ENCODE measurements at regions not wholly inside any gene's neighbourhood (a gene's known extent, or its start where the extent isn't known, plus 50 kb on each side); places are given as distances from the start of the nearest gene placed in this dataset.

DNA sequence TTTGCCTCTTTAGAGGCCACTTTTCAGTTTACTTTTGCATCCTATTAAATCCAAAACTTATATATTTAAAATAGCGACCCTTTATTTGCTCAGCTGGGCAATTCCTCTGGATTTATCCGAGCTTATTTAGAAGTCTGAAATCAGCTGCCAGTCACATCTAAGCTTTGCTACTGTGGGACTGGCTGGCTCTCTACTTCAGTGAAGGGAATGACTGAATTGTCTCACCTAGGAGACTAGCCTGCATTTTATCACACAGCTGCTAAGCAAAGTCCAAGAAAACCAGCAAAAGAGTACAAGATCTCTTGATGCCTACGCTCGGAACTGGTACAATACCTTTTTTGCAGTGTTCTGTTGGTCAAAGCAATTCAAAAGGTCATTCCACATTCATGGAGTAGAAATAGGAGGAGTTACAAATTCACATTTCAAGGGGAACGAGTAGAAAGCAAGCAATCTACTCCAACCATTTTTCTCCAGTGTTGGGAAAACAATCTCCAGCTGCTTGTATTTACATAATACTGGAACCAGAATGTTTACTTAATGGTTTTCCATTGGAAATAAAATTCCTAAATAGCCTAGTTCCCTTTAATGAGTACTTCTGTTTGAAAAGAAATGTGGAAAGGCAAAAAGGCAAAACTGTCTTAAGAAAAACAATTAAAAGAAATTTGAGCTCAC lies 160.2 kb downstream of the MAGEB5 start:
- DNase-seq (ENCODE audit: low read depth, low spot score), result no peak

DNA sequence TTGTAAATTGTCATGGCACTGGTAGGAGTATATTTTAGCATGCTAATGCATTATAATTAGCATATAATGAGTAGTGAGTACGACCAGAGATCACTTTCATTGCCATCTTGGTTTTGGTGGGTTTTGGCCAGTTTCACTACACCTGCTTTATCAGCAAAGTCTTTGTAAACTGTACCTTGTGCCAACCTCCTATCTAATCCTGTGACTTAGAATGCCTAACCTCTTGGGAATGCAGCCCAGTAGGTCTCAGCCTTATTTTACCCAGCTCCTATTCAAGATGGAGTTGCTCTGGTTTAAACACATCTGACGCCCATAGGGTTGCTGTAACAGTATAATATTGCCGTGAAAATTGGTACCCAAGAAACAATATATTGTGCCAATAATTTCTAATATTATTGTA lies 159.4 kb downstream of the MAGEB5 start:
- no peak for DNase-seq (ENCODE audit: low read depth, low spot score)

DNA sequence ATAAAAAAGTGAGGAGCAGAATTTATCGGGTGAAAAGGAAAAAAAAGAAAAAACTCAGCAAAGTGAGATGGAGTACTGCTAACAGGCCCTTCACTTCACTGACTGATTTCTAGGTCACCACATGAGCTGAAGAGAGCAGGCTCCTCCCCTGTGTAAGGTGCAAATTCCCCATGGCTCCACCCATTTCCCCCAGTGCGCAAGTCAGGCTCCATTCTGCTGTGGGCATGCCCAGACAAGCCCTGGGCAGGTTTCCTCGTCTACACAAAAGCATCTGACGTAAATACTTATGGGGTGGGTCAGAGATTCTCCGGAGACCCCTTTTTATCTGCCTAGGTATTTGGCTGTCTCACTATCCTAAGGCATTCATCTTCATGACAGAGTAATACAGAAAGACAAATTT lies 157.9 kb downstream of the MAGEB5 start:
- no peak for DNase-seq (ENCODE audit: low read depth, low spot score)

DNA sequence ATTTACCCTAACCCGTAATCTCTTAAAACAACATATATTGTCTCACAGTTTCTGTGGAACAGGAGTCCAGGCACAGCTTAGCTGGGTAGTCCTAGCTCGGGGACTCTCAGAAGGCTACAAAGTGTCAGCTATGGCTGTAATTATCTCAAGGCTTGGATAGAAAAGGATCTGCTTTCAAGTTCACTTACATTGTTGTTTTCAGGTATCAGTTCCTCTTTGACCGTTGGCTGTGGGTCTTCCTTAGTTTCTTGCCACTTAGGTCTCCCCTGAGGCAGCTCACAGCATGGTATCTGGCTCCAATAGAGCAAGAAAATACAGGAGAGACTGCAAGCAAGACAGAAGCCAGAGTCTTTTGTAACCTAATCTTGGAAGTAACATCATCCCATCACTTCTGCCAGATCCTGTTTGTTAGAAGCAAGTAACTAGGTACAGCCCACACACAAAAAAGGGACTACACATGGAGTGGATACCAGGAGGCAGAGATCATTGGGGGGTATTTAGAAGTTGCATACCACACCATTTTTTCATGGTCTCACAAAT lies 137.0 kb downstream of the MAGEB5 start:
- no peak for DNase-seq (ENCODE audit: low read depth, low spot score)

DNA sequence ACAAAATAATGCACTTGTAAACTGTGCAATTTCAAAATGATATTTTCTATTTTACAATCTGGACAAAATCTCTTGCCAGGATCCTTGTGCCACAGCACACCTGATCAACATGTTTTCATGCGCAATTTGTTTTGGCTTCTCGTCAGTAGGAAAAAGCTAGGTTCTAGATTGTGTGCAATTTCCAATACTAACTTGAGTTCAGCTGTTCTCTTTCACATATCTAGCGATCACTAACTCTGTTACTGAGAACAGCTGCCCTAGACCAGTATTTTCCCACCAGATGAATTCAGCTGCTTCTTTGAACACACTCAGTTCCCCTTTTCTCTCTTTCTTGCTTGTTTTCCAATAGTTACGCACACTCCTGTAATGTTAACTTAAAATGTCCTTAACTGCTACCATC lies 131.2 kb downstream of the MAGEB5 start:
- DNase-seq (ENCODE audit: low read depth, low spot score), result no peak

DNA sequence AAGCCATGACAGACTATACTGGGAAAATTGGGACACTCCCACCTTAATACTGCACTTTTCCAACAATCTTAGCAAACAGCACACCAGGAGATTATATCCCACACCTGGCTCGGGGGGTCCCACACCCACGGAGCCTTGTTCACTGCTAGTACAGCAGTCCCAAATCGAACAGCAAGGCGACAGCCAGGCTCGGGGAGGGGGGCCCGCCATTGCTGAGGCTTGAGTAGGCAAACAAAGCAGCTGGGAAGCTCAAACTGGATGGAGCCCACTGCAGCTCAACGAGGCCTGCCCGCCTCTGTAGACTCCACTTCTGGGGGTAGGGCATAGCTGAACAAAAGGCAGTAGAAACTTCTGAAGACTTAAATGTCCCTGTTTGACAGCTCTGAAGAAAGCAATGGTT lies 118.3 kb downstream of the MAGEB5 start:
- no peak for DNase-seq (ENCODE audit: low read depth, low spot score)

DNA sequence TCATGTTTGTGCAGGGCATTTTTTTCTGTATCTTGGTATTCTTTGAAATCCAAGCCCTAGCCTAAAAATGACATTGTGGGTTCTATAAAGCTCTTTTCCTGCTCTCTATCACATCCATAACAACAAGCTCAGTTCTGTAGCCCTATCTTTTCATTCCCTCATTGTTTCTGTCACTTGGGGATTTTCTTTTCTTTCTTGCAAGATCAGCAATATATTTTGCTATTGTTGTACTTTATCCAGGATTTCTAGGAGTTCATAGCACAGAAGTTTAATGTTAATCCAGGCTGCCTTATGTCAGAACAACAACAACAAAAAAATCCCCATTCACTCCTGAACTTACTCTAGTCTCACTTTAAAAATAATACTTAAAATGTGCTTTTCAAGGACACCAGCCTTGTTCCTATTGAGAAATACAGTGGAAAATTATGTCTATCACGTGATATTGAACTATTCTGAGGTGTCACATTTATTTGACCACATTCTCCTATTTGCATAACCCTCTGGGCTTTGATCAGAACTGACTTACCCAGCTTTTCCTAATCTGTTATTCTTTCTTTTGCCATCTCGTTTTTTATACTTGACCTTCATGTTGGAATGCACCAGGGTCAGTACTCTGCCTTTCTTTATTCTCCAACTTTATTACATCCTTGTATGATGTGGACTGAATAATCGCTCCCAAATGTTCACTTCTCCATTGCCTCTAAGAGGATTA lies 112.8 kb downstream of the MAGEB5 start:
- DNase-seq (ENCODE audit: low read depth, low spot score), result no peak

DNA sequence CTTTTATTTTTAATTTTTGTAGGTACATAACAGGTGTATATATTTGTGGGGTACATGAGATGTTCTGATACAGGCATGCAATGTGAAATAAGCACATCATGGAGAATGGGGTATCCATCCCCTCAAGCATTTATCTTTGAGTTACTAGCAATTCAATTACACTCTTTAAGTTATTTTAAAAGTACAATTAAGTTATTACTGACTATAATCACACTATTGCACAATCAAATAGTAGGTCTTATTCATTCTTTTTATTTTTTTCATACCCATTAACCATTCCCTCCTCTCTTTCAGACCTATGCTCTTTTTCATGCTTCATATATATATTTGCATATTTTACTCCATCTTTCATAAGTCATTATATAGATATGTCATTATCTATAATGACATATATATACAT lies 93.3 kb downstream of the MAGEB5 start:
- DNase-seq (ENCODE audit: low read depth, low spot score), result no peak

DNA sequence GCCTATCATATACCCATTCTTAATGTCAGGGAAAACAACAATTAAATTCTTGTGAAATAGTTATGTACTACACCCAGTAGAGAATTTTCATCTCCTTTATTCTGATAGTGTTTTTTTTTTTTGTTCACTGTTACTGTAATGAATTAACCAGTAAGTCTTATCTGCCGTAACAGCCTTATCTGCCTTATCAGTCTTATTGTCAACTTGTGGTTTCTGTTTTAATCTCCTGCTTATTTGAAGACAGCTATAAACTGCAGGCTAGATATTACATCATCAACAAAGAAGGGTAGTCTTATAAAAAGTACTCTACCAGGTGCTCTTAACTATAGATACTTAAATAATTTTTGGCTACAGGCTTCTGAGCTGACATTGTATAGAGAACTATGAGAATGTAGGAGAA lies 79.5 kb downstream of the MAGEB5 start:
- no peak for DNase-seq (ENCODE audit: low read depth, low spot score)

DNA sequence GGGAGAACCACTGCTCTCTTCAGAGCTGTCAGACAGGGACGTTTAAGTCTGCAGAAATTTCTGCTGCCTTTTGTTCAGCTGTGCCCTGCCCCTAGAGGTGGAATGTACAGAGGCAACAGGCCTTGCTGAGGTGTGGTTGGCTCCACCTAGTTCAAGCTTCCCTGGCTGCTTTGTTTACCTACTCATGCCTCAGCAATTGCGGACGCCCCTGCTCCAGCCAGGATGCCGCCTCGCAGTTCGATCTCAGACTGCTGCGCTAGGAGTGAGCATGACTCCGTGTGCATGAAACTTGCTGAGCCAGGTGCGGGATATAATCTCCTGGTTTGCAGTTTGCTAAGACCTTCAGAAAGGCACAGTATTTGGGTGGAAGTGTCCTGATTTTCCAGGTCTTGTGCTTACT lies 70.9 kb downstream of the MAGEB5 start:
- no peak for DNase-seq (ENCODE audit: low read depth, low spot score)
